Glutamatergic neuron (in vitro differentiated cells): ENCODE measurements at regions not wholly inside any gene's neighbourhood (a gene's known extent, or its start where the extent isn't known, plus 50 kb on each side); places are given as distances from the start of the nearest gene placed in this dataset.

Experiments used
- DNase-seq: peaks from one replicate; pipeline ENCODE4 v3.0.0; 2022
- H3K27ac Mint-ChIP-seq: one replicate; pipeline ENCODE4 v1.8.0; 2020; ENCODE audit warnings: mild to moderate bottlenecking, mixed read lengths, inconsistent platforms; ENCODE audit not compliant: unreplicated experiment
- H3K27me3 Mint-ChIP-seq: one replicate; pipeline ENCODE4 v1.8.0; 2020; ENCODE audit warnings: mild to moderate bottlenecking, moderate library complexity, mixed read lengths, inconsistent platforms; ENCODE audit not compliant: unreplicated experiment
- H3K36me3 Mint-ChIP-seq: one replicate; pipeline ENCODE4 v1.8.0; 2020; ENCODE audit warnings: mild to moderate bottlenecking, mixed read lengths, inconsistent platforms; ENCODE audit not compliant: unreplicated experiment
- H3K4me1 Mint-ChIP-seq: one replicate; pipeline ENCODE4 v1.8.0; 2020; ENCODE audit warnings: mild to moderate bottlenecking, low read depth, mixed read lengths, inconsistent platforms; ENCODE audit not compliant: unreplicated experiment
- H3K4me3 Mint-ChIP-seq: one replicate; pipeline ENCODE4 v1.8.0; 2020; ENCODE audit warnings: mild to moderate bottlenecking, mixed read lengths, inconsistent platforms; ENCODE audit not compliant: unreplicated experiment
- H3K9me3 Mint-ChIP-seq: one replicate; pipeline ENCODE4 v1.8.0; 2020; ENCODE audit warnings: mild to moderate bottlenecking, moderate library complexity, mixed read lengths, inconsistent platforms; ENCODE audit not compliant: unreplicated experiment
- TF ChIP-seq, protein P1 (sequence below): fragments of 200-600 bp; sonication (generic); IDR thresholded peaks from one replicate; pipeline ENCODE4 v1.5.0; 2021; ENCODE audit not compliant: partially characterized antibody, unreplicated experiment

DNA sequence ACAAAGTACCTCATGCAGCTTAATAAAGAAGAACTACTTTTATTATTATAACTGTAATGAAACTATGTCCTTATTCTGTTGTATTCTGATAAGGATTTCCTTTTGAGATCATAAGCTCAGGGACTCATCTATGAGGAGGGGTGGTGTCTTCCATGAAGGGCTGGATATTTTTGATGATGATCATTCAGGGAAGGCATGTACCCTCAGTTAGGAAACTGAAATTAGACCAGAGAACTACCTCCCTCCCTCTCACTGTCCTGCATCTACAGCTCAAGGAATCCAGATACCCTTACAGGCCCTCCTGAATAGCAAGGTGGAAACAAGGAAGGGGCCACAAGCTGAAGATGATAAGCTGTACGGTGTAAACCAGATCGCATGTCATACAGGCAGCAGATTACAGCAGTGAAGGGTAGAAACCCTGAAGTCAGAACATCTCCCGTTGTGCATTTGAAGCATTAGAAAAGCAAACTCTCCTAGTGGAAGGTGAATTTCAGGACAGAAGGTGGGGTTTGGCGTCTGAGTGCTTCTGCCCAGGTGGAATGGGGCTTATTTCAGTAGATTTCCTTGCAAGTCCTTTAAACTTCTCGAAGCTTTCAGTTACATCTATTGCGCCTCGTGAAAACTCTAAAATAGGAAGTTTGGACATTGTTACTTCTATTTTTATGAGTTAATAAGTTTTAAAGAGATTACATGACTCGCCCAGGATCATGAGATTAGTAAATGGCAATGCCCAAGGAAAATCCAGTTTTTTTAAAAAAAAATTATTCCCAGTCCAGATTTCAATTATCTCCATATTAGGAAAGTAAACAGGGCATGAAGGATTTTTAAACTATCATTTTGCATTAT is 101.1 kb upstream of the HNRNPU start:
- TF ChIP-seq, protein P1, sequence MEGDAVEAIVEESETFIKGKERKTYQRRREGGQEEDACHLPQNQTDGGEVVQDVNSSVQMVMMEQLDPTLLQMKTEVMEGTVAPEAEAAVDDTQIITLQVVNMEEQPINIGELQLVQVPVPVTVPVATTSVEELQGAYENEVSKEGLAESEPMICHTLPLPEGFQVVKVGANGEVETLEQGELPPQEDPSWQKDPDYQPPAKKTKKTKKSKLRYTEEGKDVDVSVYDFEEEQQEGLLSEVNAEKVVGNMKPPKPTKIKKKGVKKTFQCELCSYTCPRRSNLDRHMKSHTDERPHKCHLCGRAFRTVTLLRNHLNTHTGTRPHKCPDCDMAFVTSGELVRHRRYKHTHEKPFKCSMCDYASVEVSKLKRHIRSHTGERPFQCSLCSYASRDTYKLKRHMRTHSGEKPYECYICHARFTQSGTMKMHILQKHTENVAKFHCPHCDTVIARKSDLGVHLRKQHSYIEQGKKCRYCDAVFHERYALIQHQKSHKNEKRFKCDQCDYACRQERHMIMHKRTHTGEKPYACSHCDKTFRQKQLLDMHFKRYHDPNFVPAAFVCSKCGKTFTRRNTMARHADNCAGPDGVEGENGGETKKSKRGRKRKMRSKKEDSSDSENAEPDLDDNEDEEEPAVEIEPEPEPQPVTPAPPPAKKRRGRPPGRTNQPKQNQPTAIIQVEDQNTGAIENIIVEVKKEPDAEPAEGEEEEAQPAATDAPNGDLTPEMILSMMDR = no peak
- Mint-ChIP-seq H3K27ac (no peak overlapping the region), H3K27me3 (peaks cover 1% of the 10 kb centered on the region), H3K4me3 (no peak overlapping the region), H3K36me3 (no peaks in the 10 kb centered on the region), H3K4me1 (peaks cover 9% of the 10 kb centered on the region), H3K9me3 (peaks cover 4% of the 10 kb centered on the region)
- no peak for DNase-seq

- no peak for DNase-seq
- no peak overlapping the region for H3K27ac Mint-ChIP-seq
Measured at GRCh38 chr1:244964112-244964971, 100.0 kb upstream of the HNRNPU start.

DNA sequence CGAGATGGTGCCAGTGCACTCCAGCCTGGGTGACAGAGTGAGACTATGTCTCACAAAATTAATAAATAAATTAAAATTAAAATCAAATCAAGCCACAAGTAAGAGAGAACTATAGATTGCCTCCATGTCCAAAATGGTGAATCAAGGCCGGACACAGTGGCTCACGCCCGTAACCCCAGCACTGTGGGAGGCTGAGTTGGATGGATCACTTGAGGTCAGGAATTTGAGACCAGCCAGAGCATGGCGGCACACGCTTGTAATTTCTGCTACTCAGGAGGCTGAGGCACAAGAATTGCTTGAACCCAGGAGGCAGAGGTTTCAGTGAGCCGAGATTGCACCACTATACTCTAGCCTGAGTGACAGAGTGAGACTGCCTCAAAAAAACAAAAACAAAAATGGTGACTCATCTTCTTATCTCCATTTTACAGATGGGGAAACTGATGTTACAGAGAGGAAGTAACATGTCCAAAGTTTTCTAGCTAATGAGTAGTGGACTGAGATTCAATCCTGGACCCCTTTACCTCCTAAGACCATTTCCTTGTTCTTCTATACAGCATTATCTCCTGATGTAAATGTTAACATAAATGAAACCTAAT is 99.0 kb upstream of the HNRNPU start:
- peaks cover 4% of the 10 kb centered on the region for H3K4me1 Mint-ChIP-seq
- H3K4me3 Mint-ChIP-seq = no peak overlapping the region
- TF ChIP-seq, protein P1 = no peak
- no peaks in the 10 kb centered on the region for H3K27me3 Mint-ChIP-seq
- DNase-seq = no peak
- peak overlapping the region; percentile 63 for H3K27ac Mint-ChIP-seq
- no peaks in the 10 kb centered on the region for H3K36me3 Mint-ChIP-seq
- H3K9me3 Mint-ChIP-seq = no peaks in the 10 kb centered on the region

More at GRCh38 chr1:244964112-244964971, 100.0 kb upstream of the HNRNPU start:
- H3K9me3 Mint-ChIP-seq = peaks cover 2% of the 10 kb centered on the region
- no peaks in the 10 kb centered on the region for H3K36me3 Mint-ChIP-seq
- H3K4me1 Mint-ChIP-seq = peaks cover 9% of the 10 kb centered on the region
- TF ChIP-seq, protein P1 = no peak
- H3K4me3 Mint-ChIP-seq = no peak overlapping the region
- H3K27me3 Mint-ChIP-seq = no peaks in the 10 kb centered on the region

- Mint-ChIP-seq H3K4me3 (no peak overlapping the region), H3K4me1 (no peaks in the 10 kb centered on the region), H3K27ac (no peak overlapping the region), H3K27me3 (no peaks in the 10 kb centered on the region), H3K36me3 (no peaks in the 10 kb centered on the region), H3K9me3 (peaks cover 2% of the 10 kb centered on the region)
- DNase-seq = no peak
- TF ChIP-seq, protein P1 = no peak
Measured at GRCh38 chr1:244962130-244962529, 97.8 kb upstream of the HNRNPU start.
